GM12878 (cell line): ENCODE measurements at regions not wholly inside any gene's neighbourhood (a gene's known extent, or its start where the extent isn't known, plus 50 kb on each side); places are given as distances from the start of the nearest gene placed in this dataset.
A peak's percentile ranks its signal among the peaks of the same experiment; 100 is the strongest.

Source experiments
- BHLHE40 ChIP-seq, 2 experiments: fragments of 450-650 bp in 1 of 2; IDR thresholded peaks; 2 replicates each; pipeline ENCODE4 v1.6.1; 2011 to 2017; ENCODE audit warnings: low read depth in 2 of 2, borderline replicate concordance in 1 of 2, improper control_type of control experiment in 1 of 2, low read length in 1 of 2, mild to moderate bottlenecking in 1 of 2
- BMI1 ChIP-seq: fragments of 450-650 bp; IDR thresholded peaks from 2 replicates; pipeline ENCODE4 v1.6.1; 2016; ENCODE audit warnings: mild to moderate bottlenecking, moderate library complexity, borderline replicate concordance
- CBX3 ChIP-seq: fragments of 200-600 bp; sonication (generic); IDR thresholded peaks from 2 replicates; pipeline ENCODE4 v1.6.1; 2016; ENCODE audit warnings: low read depth, borderline replicate concordance
- CTCF ChIP-seq, 3 experiments: IDR thresholded peaks in 2 of 3; conservative IDR thresholded peaks in 1 of 3; 2 replicates each; pipeline ENCODE4 v1.5.1; 2011; ENCODE audit warnings: low read depth in 3 of 3, low read length in 3 of 3, mild to moderate bottlenecking in 3 of 3, control low read depth in 2 of 3, moderate library complexity in 2 of 3, inconsistent platforms in 1 of 3, mixed read lengths in 1 of 3; ENCODE audit not compliant: control insufficient read depth in 2 of 3, insufficient read depth in 1 of 3; ENCODE audit errors: extremely low read depth in 1 of 3
- GATAD2B ChIP-seq: fragments of 450-650 bp; conservative IDR thresholded peaks from 2 replicates; pipeline ENCODE4 v1.6.1; 2017; ENCODE audit warnings: low read depth, mild to moderate bottlenecking, moderate library complexity
- JUNB ChIP-seq: IDR thresholded peaks from 2 replicates; pipeline ENCODE4 v1.6.1; 2016; ENCODE audit warnings: antibody characterized with exemption, mild to moderate bottlenecking
- MEF2A ChIP-seq: IDR thresholded peaks from 2 replicates; pipeline ENCODE4 v1.6.1; 2011; ENCODE audit warnings: low read depth, mild to moderate bottlenecking, low read length, moderate library complexity; ENCODE audit not compliant: insufficient read depth
- MYB ChIP-seq: fragments of 150-350 bp; IDR thresholded peaks from 2 replicates; pipeline ENCODE4 v1.6.1; 2014; ENCODE audit warnings: mild to moderate bottlenecking, low read depth, low read length, borderline replicate concordance
- NFXL1 ChIP-seq: fragments of 450-650 bp; IDR thresholded peaks from 2 replicates; pipeline ENCODE4 v1.6.1; 2017; ENCODE audit warnings: antibody characterized with exemption, mild to moderate bottlenecking, borderline replicate concordance
- NR2C1 ChIP-seq: fragments of 450-650 bp; IDR thresholded peaks from 2 replicates; pipeline ENCODE4 v1.6.1; 2017; ENCODE audit warnings: antibody characterized with exemption, mild to moderate bottlenecking, moderate library complexity
- PAX5 ChIP-seq: IDR thresholded peaks from 2 replicates; pipeline ENCODE4 v1.6.1; 2011; ENCODE audit warnings: low read depth, low read length, borderline replicate concordance
- PML ChIP-seq: IDR thresholded peaks from 2 replicates; pipeline ENCODE4 v1.6.1; 2012; ENCODE audit warnings: low read length, inconsistent platforms
- POLR2A ChIP-seq: IDR thresholded peaks from 2 replicates; pipeline ENCODE4 v1.6.1; 2011; ENCODE audit warnings: low read depth, mild to moderate bottlenecking, low read length
- RELA ChIP-seq: fragments of 450-650 bp; IDR thresholded peaks from 2 replicates; pipeline ENCODE4 v1.8.0; 2014; ENCODE audit warnings: borderline replicate concordance; ENCODE audit not compliant: partially characterized antibody
- SMAD1 ChIP-seq: fragments of 450-650 bp; IDR thresholded peaks from 2 replicates; pipeline ENCODE4 v1.6.1; 2018; ENCODE audit warnings: mild to moderate bottlenecking, low read depth; ENCODE audit not compliant: partially characterized antibody
- SMC3 ChIP-seq: IDR thresholded peaks from 2 replicates; pipeline ENCODE4 v1.6.1; 2011; ENCODE audit warnings: low read length, improper control_type of control experiment, borderline replicate concordance
- SP1 ChIP-seq: IDR thresholded peaks from one replicate; pipeline ENCODE4 v1.6.1; 2011; ENCODE audit warnings: low read depth, low read length
- TBL1XR1 ChIP-seq: IDR thresholded peaks from 2 replicates; pipeline ENCODE4 v1.6.1; 2012; ENCODE audit warnings: low read depth, low read length, improper control_type of control experiment
- TCF3 ChIP-seq: IDR thresholded peaks from 2 replicates; pipeline ENCODE4 v1.6.1; 2012; ENCODE audit warnings: low read depth, mild to moderate bottlenecking, low read length, borderline replicate concordance; ENCODE audit not compliant: insufficient read depth
- ZBED1 ChIP-seq: IDR thresholded peaks from 2 replicates; pipeline ENCODE4 v1.6.1; 2016; ENCODE audit warnings: borderline replicate concordance
- TF ChIP-seq, protein P1 (sequence below): fragments of 450-650 bp; formaldehyde crosslinking; IDR thresholded peaks from 2 replicates; pipeline ENCODE4 v1.4.0; 2020; ENCODE audit warnings: mild to moderate bottlenecking, moderate library complexity
- TF ChIP-seq, protein P2 (sequence below): fragments of 150-350 bp; IDR thresholded peaks from 2 replicates; pipeline ENCODE4 v1.6.1; 2014; ENCODE audit warnings: mild to moderate bottlenecking, low read depth, low read length

DNA sequence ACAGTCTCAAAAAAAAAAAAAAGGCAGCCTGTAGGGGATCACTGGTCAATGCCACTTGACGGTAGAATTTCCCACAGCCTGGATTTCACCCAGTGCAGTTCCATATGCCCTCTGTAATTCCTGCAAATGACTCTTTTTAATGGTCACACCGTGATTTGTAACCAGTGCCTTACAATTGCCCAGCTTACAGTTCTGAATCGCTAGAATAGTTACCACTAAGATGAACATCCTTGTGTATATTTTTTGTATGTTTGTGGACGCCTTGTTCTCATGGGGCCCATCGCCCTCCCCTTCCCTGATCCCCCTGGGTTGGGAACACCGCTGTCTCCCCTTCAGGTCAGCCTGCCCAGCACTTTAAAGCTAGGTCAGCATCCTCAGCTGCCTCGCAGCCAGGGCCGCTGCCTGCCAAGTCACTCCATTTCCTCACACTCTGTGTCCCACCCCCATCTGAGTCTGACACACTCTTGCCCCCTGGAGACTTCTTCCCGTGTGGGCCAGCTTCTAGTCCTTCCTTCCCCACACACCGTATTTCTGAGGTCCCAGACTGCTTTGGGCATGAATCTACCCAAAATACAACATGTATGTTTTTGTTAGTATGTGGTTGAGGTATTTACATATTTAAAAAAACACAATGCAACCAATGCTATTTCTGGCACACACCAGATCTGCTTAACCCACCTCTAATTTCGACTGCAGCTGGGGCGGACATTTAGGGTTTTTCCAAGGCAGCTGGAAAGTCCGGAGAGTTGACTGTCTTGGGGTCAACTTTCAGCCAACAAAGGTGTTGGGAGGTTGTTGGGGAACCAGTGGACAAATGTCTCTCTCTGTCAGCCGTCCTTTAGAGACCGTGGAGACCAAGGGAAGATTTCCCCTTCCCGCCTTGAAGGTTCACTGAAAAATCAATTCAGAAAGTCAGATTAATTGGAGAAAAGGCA is 120.5 kb upstream of the NEK6 start (continued):
- TF ChIP-seq, protein P1, sequence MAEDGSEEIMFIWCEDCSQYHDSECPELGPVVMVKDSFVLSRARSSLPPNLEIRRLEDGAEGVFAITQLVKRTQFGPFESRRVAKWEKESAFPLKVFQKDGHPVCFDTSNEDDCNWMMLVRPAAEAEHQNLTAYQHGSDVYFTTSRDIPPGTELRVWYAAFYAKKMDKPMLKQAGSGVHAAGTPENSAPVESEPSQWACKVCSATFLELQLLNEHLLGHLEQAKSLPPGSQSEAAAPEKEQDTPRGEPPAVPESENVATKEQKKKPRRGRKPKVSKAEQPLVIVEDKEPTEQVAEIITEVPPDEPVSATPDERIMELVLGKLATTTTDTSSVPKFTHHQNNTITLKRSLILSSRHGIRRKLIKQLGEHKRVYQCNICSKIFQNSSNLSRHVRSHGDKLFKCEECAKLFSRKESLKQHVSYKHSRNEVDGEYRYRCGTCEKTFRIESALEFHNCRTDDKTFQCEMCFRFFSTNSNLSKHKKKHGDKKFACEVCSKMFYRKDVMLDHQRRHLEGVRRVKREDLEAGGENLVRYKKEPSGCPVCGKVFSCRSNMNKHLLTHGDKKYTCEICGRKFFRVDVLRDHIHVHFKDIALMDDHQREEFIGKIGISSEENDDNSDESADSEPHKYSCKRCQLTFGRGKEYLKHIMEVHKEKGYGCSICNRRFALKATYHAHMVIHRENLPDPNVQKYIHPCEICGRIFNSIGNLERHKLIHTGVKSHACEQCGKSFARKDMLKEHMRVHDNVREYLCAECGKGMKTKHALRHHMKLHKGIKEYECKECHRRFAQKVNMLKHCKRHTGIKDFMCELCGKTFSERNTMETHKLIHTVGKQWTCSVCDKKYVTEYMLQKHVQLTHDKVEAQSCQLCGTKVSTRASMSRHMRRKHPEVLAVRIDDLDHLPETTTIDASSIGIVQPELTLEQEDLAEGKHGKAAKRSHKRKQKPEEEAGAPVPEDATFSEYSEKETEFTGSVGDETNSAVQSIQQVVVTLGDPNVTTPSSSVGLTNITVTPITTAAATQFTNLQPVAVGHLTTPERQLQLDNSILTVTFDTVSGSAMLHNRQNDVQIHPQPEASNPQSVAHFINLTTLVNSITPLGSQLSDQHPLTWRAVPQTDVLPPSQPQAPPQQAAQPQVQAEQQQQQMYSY, result no peak
- TF ChIP-seq RELA (peak; percentile 80), TCF3 (peak; percentile 82; the same call in 1 of the 2 replicates), NFXL1 (no peak), SP1 (peak; percentile 46), MYB (no peak), PAX5 (peak; percentile 73; the same call in 1 of the 2 replicates), CTCF (IDR thresholded peaks at IDR 0.05 in 2 of 3, conservative IDR thresholded peaks at IDR 0.05 in 1 of 3; ENCODE audit: control insufficient read depth in 2 of 3, extremely low read depth in 1 of 3, insufficient read depth in 1 of 3, low read depth in 3 of 3, low read length in 3 of 3) (no peak), GATAD2B (peak; percentile 97), ZBED1 (peak; percentile 90), SMC3 (0 out of 2 replicates have a peak, but pooled peaks have one; percentile 11), NR2C1 (no peak), JUNB (no peak), TBL1XR1 (peak; percentile 99), PML (peak; percentile 82), SMAD1 (no peak), BMI1 (0 out of 2 replicates have a peak, but pooled peaks have one; percentile 32), POLR2A (peak; percentile 66), CBX3 (no peak), MEF2A (peak; percentile 100), BHLHE40 (IDR thresholded peaks at IDR 0.05; ENCODE audit: borderline replicate concordance in 1 of 2, low read depth in 2 of 2, low read length in 1 of 2) (peak; percentile 50 to 80; a peak in 2 of 4 replicates)
- TF ChIP-seq, protein P2, sequence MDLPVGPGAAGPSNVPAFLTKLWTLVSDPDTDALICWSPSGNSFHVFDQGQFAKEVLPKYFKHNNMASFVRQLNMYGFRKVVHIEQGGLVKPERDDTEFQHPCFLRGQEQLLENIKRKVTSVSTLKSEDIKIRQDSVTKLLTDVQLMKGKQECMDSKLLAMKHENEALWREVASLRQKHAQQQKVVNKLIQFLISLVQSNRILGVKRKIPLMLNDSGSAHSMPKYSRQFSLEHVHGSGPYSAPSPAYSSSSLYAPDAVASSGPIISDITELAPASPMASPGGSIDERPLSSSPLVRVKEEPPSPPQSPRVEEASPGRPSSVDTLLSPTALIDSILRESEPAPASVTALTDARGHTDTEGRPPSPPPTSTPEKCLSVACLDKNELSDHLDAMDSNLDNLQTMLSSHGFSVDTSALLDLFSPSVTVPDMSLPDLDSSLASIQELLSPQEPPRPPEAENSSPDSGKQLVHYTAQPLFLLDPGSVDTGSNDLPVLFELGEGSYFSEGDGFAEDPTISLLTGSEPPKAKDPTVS, result no peak
